ENCODE measurements at regions not wholly inside any gene's neighbourhood (a gene's known extent, or its start where the extent isn't known, plus 50 kb on each side); places are given as distances from the start of the nearest gene placed in this dataset.

DNA sequence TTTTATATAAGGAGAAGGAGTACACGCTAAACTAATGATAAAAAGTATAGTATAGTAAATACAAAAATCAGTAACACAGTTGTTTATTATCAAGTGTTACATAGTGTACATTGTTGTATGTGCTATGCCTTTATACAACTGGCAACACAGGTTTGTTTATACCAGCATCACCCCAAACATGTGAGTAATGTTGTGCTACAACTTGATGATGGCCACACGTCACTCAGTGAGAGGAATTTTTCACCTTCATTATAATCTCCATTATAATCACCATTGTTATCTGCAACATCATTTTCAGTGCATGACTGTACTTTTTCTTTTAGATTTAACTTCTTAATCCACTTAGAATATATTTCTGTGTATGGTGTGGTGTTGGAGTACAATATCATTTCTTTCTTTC is 204.0 kb upstream of the CTNNB1 start:
- TF ChIP-seq POLR2A (IDR thresholded peaks at IDR 0.05; ENCODE audit: low read depth), result no peak
- TF ChIP-seq, protein P1, sequence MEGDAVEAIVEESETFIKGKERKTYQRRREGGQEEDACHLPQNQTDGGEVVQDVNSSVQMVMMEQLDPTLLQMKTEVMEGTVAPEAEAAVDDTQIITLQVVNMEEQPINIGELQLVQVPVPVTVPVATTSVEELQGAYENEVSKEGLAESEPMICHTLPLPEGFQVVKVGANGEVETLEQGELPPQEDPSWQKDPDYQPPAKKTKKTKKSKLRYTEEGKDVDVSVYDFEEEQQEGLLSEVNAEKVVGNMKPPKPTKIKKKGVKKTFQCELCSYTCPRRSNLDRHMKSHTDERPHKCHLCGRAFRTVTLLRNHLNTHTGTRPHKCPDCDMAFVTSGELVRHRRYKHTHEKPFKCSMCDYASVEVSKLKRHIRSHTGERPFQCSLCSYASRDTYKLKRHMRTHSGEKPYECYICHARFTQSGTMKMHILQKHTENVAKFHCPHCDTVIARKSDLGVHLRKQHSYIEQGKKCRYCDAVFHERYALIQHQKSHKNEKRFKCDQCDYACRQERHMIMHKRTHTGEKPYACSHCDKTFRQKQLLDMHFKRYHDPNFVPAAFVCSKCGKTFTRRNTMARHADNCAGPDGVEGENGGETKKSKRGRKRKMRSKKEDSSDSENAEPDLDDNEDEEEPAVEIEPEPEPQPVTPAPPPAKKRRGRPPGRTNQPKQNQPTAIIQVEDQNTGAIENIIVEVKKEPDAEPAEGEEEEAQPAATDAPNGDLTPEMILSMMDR (IDR thresholded peaks at IDR 0.05), result no peak
- TF ChIP-seq POLR2AphosphoS5 (IDR thresholded peaks at IDR 0.05), result no peak
- no peak for TF ChIP-seq EP300 (IDR thresholded peaks at IDR 0.05)
